Mesothelial cell of epicardium (in vitro differentiated cells): ENCODE measurements at regions not wholly inside any gene's neighbourhood (a gene's known extent, or its start where the extent isn't known, plus 50 kb on each side); places are given as distances from the start of the nearest gene placed in this dataset.

ENCODE experiments used
- DNase-seq, 2 experiments: peaks; one replicate each; pipeline ENCODE4 v3.0.0; 2021; ENCODE audit warnings: low spot score in 2 of 2; ENCODE audit not compliant: unreplicated experiment in 2 of 2
- H3K27ac Mint-ChIP-seq: 2 replicates; pipeline ENCODE4 v1.8.0; 2021; ENCODE audit warnings: mixed read lengths
- H3K27me3 Mint-ChIP-seq: 2 replicates; pipeline ENCODE4 v1.8.0; 2021; ENCODE audit warnings: low read depth, mixed read lengths
- H3K36me3 Mint-ChIP-seq: 2 replicates; pipeline ENCODE4 v1.8.0; 2021; ENCODE audit warnings: mixed read lengths
- H3K4me1 Mint-ChIP-seq: 2 replicates; pipeline ENCODE4 v1.8.0; 2021; ENCODE audit warnings: mixed read lengths
- H3K4me3 Mint-ChIP-seq: 2 replicates; pipeline ENCODE4 v1.8.0; 2021; ENCODE audit warnings: mild to moderate bottlenecking, moderate library complexity, mixed read lengths
- H3K9me3 Mint-ChIP-seq: 2 replicates; pipeline ENCODE4 v1.8.0; 2021; ENCODE audit warnings: mixed read lengths
- CTCF ChIP-seq: fragments of 200-600 bp; sonication (generic); IDR thresholded peaks from one replicate; pipeline ENCODE4 v1.5.0; 2021; ENCODE audit warnings: antibody characterized with exemption; ENCODE audit not compliant: unreplicated experiment

DNA sequence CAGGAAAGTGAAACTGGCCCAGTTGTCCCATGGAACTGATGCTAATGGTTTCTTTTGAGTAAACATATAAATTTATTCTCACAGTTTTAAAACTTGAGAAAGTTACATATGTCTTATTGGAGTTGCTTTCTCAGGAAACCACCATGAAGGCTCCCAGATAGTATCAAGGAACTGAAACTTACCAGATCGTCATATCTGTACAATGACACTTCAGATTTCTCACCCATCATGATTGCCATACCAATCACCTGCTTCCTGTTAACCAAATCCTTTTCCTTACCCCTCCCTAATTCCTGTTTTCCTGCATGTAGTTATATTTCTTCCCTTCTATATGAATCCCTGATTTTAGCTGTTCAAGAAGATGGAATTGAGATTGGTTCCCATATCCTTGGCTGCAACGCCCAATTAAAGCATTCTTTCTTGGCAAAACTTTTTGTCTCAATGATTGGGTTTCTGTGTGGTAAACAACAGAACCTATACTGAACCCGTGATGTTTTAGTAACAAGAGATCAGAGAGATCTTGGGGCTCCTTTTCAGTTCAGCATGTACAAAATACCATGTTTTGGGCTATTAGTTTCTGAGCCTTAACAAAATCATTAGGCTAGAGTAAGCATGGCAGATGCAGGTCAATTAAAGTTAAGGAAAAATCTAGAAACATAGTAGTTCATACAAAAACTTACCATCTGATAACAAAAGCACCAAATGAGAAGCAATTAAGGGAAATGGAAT, 781.3 kb upstream of the MIR17HG start:
- H3K9me3 Mint-ChIP-seq = peaks cover 4% of the 10 kb centered on the region
- H3K4me3 Mint-ChIP-seq = no peak overlapping the region
- no peak for TF ChIP-seq CTCF
- H3K27me3 Mint-ChIP-seq = no peaks in the 10 kb centered on the region
- no peaks in the 10 kb centered on the region for H3K4me1 Mint-ChIP-seq
- H3K27ac Mint-ChIP-seq = no peak overlapping the region
- DNase-seq = no peak
- H3K36me3 Mint-ChIP-seq = no peaks in the 10 kb centered on the region

- no peaks in the 10 kb centered on the region for H3K27me3 Mint-ChIP-seq
- no peaks in the 10 kb centered on the region for H3K4me1 Mint-ChIP-seq
- H3K4me3 Mint-ChIP-seq = no peak overlapping the region
- no peaks in the 10 kb centered on the region for H3K36me3 Mint-ChIP-seq
- peaks cover 4% of the 10 kb centered on the region for H3K9me3 Mint-ChIP-seq
- DNase-seq = no peak
- H3K27ac Mint-ChIP-seq = no peak overlapping the region
- TF ChIP-seq CTCF = no peak
These were observed 779.3 kb upstream of the MIR17HG start for GRCh38 chr13:90568165-90568564.

DNA sequence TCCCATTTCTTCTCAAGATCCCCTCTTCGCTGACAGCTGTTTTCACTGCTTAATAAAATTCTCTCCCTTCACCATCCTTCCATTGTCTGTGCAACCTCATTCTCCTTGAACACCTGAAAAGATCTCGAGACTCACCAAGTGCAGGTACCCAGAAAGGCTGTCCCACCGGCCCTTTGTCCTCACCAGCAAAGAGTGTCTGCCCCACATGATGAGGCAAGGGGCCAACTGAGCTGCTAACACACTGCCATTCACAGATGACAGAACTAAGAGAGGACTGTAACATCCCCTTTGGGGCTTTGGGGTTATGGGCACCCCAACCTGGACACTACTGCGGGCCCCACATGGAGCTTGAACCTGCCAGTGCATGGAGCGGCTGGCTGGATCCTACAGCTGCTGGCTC, 771.4 kb upstream of the MIR17HG start:
- DNase-seq = no peak
- Mint-ChIP-seq H3K36me3 (no peaks in the 10 kb centered on the region), H3K27ac (no peak overlapping the region), H3K27me3 (no peaks in the 10 kb centered on the region), H3K4me1 (no peaks in the 10 kb centered on the region), H3K9me3 (peaks cover 3% of the 10 kb centered on the region), H3K4me3 (no peak overlapping the region)
- TF ChIP-seq CTCF = no peak

- no peak for DNase-seq
- H3K4me1 Mint-ChIP-seq = no peaks in the 10 kb centered on the region
- no peak for TF ChIP-seq CTCF
- H3K27me3 Mint-ChIP-seq = no peaks in the 10 kb centered on the region
- H3K27ac Mint-ChIP-seq = no peak overlapping the region
- no peak overlapping the region for H3K4me3 Mint-ChIP-seq
- peaks cover 3% of the 10 kb centered on the region for H3K9me3 Mint-ChIP-seq
- H3K36me3 Mint-ChIP-seq = no peaks in the 10 kb centered on the region
These were observed 769.8 kb upstream of the MIR17HG start for GRCh38 chr13:90577726-90578125.

DNA sequence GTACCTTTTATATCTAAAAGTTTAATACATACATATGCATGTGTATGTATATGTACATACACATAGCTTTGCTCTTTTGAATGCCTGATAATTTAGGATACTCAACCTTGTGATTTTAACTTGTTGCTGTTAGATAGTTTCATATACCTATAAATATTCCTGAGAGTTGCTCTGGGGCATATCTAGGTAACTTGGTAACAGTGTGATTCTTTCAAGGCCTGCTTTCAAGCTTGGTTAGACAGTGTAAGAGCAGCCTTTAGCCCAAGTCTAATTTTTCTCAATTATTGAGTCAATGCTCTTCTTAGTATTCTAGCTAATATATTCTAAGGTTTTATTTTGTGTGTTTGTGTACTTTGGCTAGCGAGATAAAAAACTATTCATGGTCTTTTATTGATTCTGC, 762.1 kb upstream of the MIR17HG start:
- H3K4me1 Mint-ChIP-seq = peaks cover 4% of the 10 kb centered on the region
- H3K36me3 Mint-ChIP-seq = no peaks in the 10 kb centered on the region
- no peak overlapping the region for H3K27ac Mint-ChIP-seq
- H3K9me3 Mint-ChIP-seq = no peaks in the 10 kb centered on the region
- H3K27me3 Mint-ChIP-seq = no peaks in the 10 kb centered on the region
- no peak for TF ChIP-seq CTCF
- no peak overlapping the region for H3K4me3 Mint-ChIP-seq
- DNase-seq = no peak
